Osteocyte (in vitro differentiated cells): ENCODE measurements at regions not wholly inside any gene's neighbourhood (a gene's known extent, or its start where the extent isn't known, plus 50 kb on each side); places are given as distances from the start of the nearest gene placed in this dataset.
A peak's percentile ranks its signal among the peaks of the same experiment; 100 is the strongest.

Source experiments
- DNase-seq: peaks from one replicate; pipeline ENCODE4 v3.0.0; 2021; ENCODE audit warnings: mixed read lengths; ENCODE audit not compliant: unreplicated experiment; ENCODE audit errors: extremely low spot score
- H3K27ac Mint-ChIP-seq: one replicate; pipeline ENCODE4 v1.8.0; 2021; ENCODE audit warnings: mild to moderate bottlenecking, mixed read lengths; ENCODE audit not compliant: unreplicated experiment
- H3K27me3 Mint-ChIP-seq: one replicate; pipeline ENCODE4 v1.8.0; 2021; ENCODE audit warnings: mixed read lengths; ENCODE audit not compliant: unreplicated experiment
- H3K36me3 Mint-ChIP-seq: one replicate; pipeline ENCODE4 v1.8.0; 2021; ENCODE audit warnings: mixed read lengths; ENCODE audit not compliant: unreplicated experiment
- H3K4me1 Mint-ChIP-seq: one replicate; pipeline ENCODE4 v1.8.0; 2021; ENCODE audit warnings: mixed read lengths; ENCODE audit not compliant: unreplicated experiment
- H3K4me3 Mint-ChIP-seq: one replicate; pipeline ENCODE4 v1.8.0; 2021; ENCODE audit warnings: mild to moderate bottlenecking, moderate library complexity, mixed read lengths; ENCODE audit not compliant: unreplicated experiment
- H3K9me3 Mint-ChIP-seq: one replicate; pipeline ENCODE4 v1.8.0; 2021; ENCODE audit warnings: mixed read lengths; ENCODE audit not compliant: unreplicated experiment
- CTCF ChIP-seq: fragments of 200-600 bp; sonication (generic); IDR thresholded peaks from 2 replicates; pipeline ENCODE4 v1.5.0; 2021; ENCODE audit warnings: antibody characterized with exemption, mild to moderate bottlenecking, moderate library complexity

DNA sequence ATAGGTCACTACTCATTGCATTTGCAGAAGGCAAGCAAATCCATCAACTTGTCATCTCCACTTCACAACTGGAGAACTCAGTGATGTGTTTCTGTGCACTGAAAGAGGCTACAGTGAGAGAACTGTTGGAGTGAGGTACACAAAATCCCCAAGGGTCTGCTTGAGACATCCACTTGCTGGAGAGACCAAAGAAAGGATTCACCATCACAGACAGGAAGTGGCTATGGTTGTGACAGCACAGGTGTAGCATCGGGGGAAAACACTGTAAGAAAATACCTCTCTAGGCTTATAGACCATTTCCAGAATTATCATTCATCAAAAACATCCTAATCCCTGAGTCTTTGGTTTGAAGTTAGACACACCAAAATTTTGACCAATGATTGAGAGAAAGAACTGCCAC, 201.3 kb upstream of the OR4E1 start:
- H3K27me3 Mint-ChIP-seq = peaks cover 3% of the 10 kb centered on the region
- TF ChIP-seq CTCF = no peak
- H3K36me3 Mint-ChIP-seq = no peaks in the 10 kb centered on the region
- H3K27ac Mint-ChIP-seq = no peak overlapping the region
- no peak for DNase-seq
- no peaks in the 10 kb centered on the region for H3K9me3 Mint-ChIP-seq
- H3K4me1 Mint-ChIP-seq = no peaks in the 10 kb centered on the region
- H3K4me3 Mint-ChIP-seq = no peak overlapping the region

DNA sequence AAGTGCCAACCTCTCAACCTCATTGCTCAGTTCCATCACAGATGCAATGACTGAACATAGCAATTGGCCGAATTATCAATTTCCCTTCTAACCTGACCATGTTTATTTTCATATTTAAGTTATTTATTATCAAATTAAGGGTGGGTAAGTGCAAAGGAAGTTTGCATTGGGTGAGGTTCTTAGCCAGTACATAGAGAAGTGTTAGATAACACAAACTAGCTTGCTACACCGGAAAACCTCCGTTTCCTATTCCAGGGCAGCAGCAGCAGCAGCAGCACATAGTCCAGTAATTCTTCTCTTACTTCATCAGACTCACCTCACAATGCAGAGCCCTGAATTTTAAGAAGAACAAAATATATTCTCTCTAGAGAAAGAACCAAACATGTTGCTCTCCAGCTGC, 200.5 kb upstream of the OR4E1 start:
- DNase-seq = no peak
- H3K9me3 Mint-ChIP-seq = no peaks in the 10 kb centered on the region
- H3K27ac Mint-ChIP-seq = no peak overlapping the region
- no peaks in the 10 kb centered on the region for H3K4me1 Mint-ChIP-seq
- no peaks in the 10 kb centered on the region for H3K36me3 Mint-ChIP-seq
- TF ChIP-seq CTCF = no peak
- H3K4me3 Mint-ChIP-seq = no peak overlapping the region
- peaks cover 3% of the 10 kb centered on the region for H3K27me3 Mint-ChIP-seq

GRCh38 chr14:21868442-21869046, 194.9 kb upstream of the OR4E1 start:
- no peak for DNase-seq
- TF ChIP-seq CTCF = peak; percentile 65
- H3K4me3 Mint-ChIP-seq = no peak overlapping the region
- no peaks in the 10 kb centered on the region for H3K9me3 Mint-ChIP-seq
- H3K36me3 Mint-ChIP-seq = no peaks in the 10 kb centered on the region
- no peak overlapping the region for H3K27ac Mint-ChIP-seq
- H3K27me3 Mint-ChIP-seq = no peaks in the 10 kb centered on the region
- no peaks in the 10 kb centered on the region for H3K4me1 Mint-ChIP-seq

GRCh38 chr14:21867541-21867940, 193.9 kb upstream of the OR4E1 start:
- TF ChIP-seq CTCF = no peak
- Mint-ChIP-seq H3K4me3 (no peak overlapping the region), H3K4me1 (no peaks in the 10 kb centered on the region), H3K27ac (no peak overlapping the region), H3K27me3 (no peaks in the 10 kb centered on the region), H3K9me3 (no peaks in the 10 kb centered on the region), H3K36me3 (no peaks in the 10 kb centered on the region)
- DNase-seq = no peak

DNA sequence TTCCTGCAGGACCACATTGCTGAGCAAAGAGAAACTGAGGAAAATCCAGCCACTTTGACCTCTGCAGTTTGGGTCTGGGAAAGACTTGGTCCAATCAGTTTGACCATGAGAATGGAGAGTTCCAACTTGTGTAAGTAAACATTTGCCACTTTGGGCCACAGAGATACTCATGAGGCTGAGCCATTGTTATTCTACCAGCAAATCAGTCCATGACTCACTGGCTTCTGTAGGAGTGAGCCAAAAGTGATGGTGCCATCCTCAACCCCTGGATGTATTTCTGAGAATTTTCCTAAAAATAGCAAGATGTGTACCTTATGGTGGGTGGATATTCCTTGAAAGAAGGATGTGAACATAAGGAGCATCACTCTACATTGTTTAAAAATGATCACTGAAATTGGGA, 192.9 kb upstream of the OR4E1 start:
- H3K9me3 Mint-ChIP-seq = no peaks in the 10 kb centered on the region
- TF ChIP-seq CTCF = no peak
- no peaks in the 10 kb centered on the region for H3K4me1 Mint-ChIP-seq
- no peaks in the 10 kb centered on the region for H3K36me3 Mint-ChIP-seq
- no peak overlapping the region for H3K27ac Mint-ChIP-seq
- no peaks in the 10 kb centered on the region for H3K27me3 Mint-ChIP-seq
- no peak overlapping the region for H3K4me3 Mint-ChIP-seq
- DNase-seq = no peak
